Cardiac muscle cell (in vitro differentiated cells and primary cell): ENCODE measurements at regions not wholly inside any gene's neighbourhood (a gene's known extent, or its start where the extent isn't known, plus 50 kb on each side); places are given as distances from the start of the nearest gene placed in this dataset.

Experiments used
- DNase-seq, 2 donors: peaks; one replicate each; pipeline versions ENCODE4 v3.0.0 to v3.0.0-alpha.2; 2010 to 2017; ENCODE audit warnings: low read depth in 1 of 2, low spot score in 1 of 2
- H3K27ac ChIP-seq: fragments of 200-600 bp; sonication (generic); 2 replicates; pipeline ENCODE4 v1.5.1; 2016
- H3K27me3 ChIP-seq: fragments of 200-600 bp; sonication (generic); 2 replicates; pipeline ENCODE4 v1.6.0; 2016; ENCODE audit warnings: control low read depth
- H3K36me3 ChIP-seq: fragments of 200-600 bp; sonication (generic); 2 replicates; pipeline ENCODE4 v1.5.1; 2016; ENCODE audit warnings: control low read depth
- H3K4me1 ChIP-seq: fragments of 200-600 bp; sonication (generic); 2 replicates; pipeline ENCODE4 v1.8.1; 2017; ENCODE audit warnings: low read depth, mild to moderate bottlenecking, mixed run types
- H3K4me3 ChIP-seq: fragments of 200-600 bp; sonication (generic); 2 replicates; pipeline ENCODE4 v1.5.1; 2016; ENCODE audit warnings: mild to moderate bottlenecking
- H3K9me3 ChIP-seq: fragments of 200-600 bp; sonication (generic); 2 replicates; pipeline ENCODE4 v1.5.1; 2017; ENCODE audit warnings: low read depth, mild to moderate bottlenecking, control low read depth
- TF ChIP-seq, protein P1 (sequence below): IDR thresholded peaks from 2 replicates; pipeline ENCODE4 v1.5.1; 2012; ENCODE audit warnings: low read depth, mild to moderate bottlenecking, low read length

DNA sequence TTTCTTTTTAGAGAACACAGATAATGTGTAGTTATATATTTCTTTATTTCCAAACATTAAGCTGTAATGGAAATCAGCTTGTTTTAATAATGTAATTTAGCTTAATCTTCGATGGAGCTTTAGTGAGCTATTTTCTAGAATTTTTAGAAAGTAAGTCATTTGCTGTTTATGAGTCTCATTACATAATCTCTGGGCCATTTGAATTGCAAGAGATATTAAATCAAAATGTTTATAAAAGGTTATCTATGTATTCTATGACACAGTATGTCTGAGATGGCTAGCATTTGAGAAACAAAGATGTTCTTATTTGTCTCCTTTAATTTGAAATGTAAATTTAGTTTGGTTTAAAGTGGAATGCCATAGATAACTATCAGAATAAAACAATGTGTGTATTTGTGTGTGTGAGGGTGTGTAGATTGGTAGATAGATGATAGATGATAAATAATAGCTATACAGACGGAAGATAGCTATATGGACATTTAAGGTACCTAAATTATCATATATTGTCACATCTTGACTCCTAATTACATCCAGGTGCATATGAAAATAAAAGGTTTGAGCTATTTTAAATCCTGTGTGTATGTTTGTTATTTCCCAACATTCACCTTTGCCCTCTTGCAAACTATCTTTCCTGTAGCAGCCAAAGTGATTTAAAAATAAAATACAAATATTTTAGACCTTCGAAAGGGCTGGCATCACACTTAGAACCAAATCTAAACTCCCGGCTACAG is 478.0 kb upstream of the KLF6 start:
- H3K4me3 ChIP-seq: no peak overlapping the region
- H3K36me3 ChIP-seq: no peaks in the 10 kb centered on the region
- no peaks in the 10 kb centered on the region for H3K27me3 ChIP-seq
- TF ChIP-seq, protein P1, sequence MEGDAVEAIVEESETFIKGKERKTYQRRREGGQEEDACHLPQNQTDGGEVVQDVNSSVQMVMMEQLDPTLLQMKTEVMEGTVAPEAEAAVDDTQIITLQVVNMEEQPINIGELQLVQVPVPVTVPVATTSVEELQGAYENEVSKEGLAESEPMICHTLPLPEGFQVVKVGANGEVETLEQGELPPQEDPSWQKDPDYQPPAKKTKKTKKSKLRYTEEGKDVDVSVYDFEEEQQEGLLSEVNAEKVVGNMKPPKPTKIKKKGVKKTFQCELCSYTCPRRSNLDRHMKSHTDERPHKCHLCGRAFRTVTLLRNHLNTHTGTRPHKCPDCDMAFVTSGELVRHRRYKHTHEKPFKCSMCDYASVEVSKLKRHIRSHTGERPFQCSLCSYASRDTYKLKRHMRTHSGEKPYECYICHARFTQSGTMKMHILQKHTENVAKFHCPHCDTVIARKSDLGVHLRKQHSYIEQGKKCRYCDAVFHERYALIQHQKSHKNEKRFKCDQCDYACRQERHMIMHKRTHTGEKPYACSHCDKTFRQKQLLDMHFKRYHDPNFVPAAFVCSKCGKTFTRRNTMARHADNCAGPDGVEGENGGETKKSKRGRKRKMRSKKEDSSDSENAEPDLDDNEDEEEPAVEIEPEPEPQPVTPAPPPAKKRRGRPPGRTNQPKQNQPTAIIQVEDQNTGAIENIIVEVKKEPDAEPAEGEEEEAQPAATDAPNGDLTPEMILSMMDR: no peak
- no peak overlapping the region for H3K27ac ChIP-seq
- H3K9me3 ChIP-seq: no peaks in the 10 kb centered on the region
- H3K4me1 ChIP-seq: no peaks in the 10 kb centered on the region
- no peak for DNase-seq

- Histone ChIP-seq H3K4me1 (no peaks in the 10 kb centered on the region), H3K36me3 (no peaks in the 10 kb centered on the region), H3K27me3 (no peaks in the 10 kb centered on the region), H3K4me3 (no peak overlapping the region), H3K27ac (no peak overlapping the region), H3K9me3 (no peaks in the 10 kb centered on the region)
- TF ChIP-seq, protein P1: no peak
- DNase-seq: no peak
Observed at GRCh38 chr10:4262449-4262848, 477.4 kb upstream of the KLF6 start.

GRCh38 chr10:4260483-4261124 is 475.6 kb upstream of the KLF6 start:
- Histone ChIP-seq H3K4me3 (no peak overlapping the region), H3K27ac (no peak overlapping the region), H3K27me3 (no peaks in the 10 kb centered on the region), H3K9me3 (no peaks in the 10 kb centered on the region), H3K4me1 (no peaks in the 10 kb centered on the region), H3K36me3 (no peaks in the 10 kb centered on the region)
- DNase-seq: peak in 1 of 2 donors; percentile 56
- TF ChIP-seq, protein P1: no peak

GRCh38 chr10:4257939-4258465 is 473.0 kb upstream of the KLF6 start:
- TF ChIP-seq, protein P1: no peak
- H3K4me1 ChIP-seq: no peaks in the 10 kb centered on the region
- DNase-seq: no peak

DNA sequence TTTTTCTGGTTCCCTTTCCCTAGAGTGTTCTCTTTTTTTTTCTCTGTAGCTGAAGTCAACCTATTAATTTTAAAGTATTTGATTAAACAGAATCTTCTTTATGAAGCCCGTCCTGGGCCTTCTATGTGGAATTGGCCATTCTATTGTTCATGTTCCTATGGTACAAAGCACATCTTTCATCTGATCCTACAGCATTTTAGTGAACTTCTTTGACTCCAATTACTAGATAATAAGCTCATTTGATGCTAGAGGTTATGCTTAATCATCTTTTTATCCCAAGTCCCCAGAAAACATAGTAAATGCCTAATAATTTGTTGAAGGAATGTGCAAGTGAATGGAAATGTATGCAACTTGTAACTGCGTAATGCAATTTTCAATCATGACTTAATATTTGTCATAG is 472.0 kb upstream of the KLF6 start:
- Histone ChIP-seq H3K4me1 (no peaks in the 10 kb centered on the region), H3K27me3 (no peaks in the 10 kb centered on the region)

More at GRCh38 chr10:4257939-4258465, 473.0 kb upstream of the KLF6 start:
- no peak overlapping the region for H3K27ac ChIP-seq
- no peaks in the 10 kb centered on the region for H3K36me3 ChIP-seq
- H3K9me3 ChIP-seq: no peaks in the 10 kb centered on the region
- no peaks in the 10 kb centered on the region for H3K27me3 ChIP-seq
- H3K4me3 ChIP-seq: no peak overlapping the region

More for the DNA sequence above, 472.0 kb upstream of the KLF6 start:
- H3K27ac ChIP-seq: no peak overlapping the region
- H3K9me3 ChIP-seq: no peaks in the 10 kb centered on the region
- no peak for DNase-seq
- H3K36me3 ChIP-seq: no peaks in the 10 kb centered on the region
- no peak overlapping the region for H3K4me3 ChIP-seq
- TF ChIP-seq, protein P1: no peak
